ENCODE measurements at regions not wholly inside any gene's neighbourhood (a gene's known extent, or its start where the extent isn't known, plus 50 kb on each side); places are given as distances from the start of the nearest gene placed in this dataset.
A peak's percentile ranks its signal among the peaks of the same experiment; 100 is the strongest.
"Not testable (repeated sequence)": the region's sequence is repeated elsewhere in the genome, so short reads cannot be mapped to it uniquely, and the experiment has no call there.

DNA sequence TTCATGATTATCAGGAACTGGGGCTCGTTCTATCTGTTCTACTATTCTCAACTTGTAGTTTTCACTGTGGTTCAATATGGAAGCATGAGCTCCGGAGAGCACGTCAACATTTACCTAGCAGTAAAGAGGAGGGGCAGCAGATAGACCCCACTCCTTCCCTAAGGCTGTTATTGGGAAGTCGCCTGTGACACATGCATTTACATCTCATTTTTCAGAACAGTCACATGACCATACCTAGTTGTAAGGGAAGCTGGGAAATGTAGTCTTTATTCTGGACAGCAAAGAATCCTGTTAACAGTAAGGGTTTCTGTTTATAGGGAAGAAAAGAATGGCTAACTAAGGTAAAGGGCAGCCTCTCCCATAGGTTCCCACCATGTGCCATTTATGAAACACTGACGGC, 158.3 kb downstream of the ZFP64 start:
- Histone ChIP-seq H3K4me3 (no peak overlapping the region), H3K4me1 (peaks cover 0 to 17% (median 4%) of the 10 kb centered on the region in 4 donors), H3K27ac (no peak overlapping the region), H3K36me3 (no peaks in the 10 kb centered on the region), H3K27me3 (no peaks in the 10 kb centered on the region), H3K9me3 (no peaks in the 10 kb centered on the region)
- intact Hi-C loops (cut with DNase I; ENCODE audit: low total_unique reads) (no loop called here), in situ Hi-C loops (cut with MboI; ENCODE audit: low pct_ligation_motif_present in 1 of 4, low pct_unique_long_range_greater_than_20kb in 1 of 4, low sequenced_read_pairs in 3 of 4) (no loop called here)
- DNase-seq: no peak
- TF ChIP-seq, protein P1, sequence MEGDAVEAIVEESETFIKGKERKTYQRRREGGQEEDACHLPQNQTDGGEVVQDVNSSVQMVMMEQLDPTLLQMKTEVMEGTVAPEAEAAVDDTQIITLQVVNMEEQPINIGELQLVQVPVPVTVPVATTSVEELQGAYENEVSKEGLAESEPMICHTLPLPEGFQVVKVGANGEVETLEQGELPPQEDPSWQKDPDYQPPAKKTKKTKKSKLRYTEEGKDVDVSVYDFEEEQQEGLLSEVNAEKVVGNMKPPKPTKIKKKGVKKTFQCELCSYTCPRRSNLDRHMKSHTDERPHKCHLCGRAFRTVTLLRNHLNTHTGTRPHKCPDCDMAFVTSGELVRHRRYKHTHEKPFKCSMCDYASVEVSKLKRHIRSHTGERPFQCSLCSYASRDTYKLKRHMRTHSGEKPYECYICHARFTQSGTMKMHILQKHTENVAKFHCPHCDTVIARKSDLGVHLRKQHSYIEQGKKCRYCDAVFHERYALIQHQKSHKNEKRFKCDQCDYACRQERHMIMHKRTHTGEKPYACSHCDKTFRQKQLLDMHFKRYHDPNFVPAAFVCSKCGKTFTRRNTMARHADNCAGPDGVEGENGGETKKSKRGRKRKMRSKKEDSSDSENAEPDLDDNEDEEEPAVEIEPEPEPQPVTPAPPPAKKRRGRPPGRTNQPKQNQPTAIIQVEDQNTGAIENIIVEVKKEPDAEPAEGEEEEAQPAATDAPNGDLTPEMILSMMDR (IDR thresholded peaks at IDR 0.05): no peak
- TF ChIP-seq POLR2A (IDR thresholded peaks at IDR 0.05) (no peak), POLR2AphosphoS5 (IDR thresholded peaks at IDR 0.05) (no peak), EP300 (IDR thresholded peaks at IDR 0.05; ENCODE audit: low read depth) (no peak)
- 78 to 91% methylated on average over 5 of the region's 5 CpGs for WGBS, 2 donors (ENCODE audit: low coverage in 1 of 2)

DNA sequence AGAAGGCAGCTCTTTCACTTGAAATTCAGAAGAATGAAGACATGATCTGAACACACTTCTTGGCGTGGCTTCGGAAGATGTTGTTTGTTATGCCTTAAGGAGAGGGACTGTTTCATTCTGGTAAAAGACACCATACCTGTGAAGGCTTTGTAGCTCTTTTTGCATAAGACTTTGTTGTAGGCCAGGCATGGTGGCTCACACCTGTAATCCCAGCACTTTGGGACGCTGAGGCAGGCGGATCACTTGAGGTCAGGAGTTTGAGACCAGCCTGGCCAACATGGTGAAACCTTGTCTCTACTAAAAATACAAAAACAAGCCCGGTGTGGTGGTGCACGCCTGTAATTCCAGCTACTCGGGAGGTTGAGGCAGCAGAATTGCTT, 159.3 kb downstream of the ZFP64 start:
- H3K9me3 ChIP-seq; DNase-seq; intact Hi-C loops (cut with DNase I; ENCODE audit: low total_unique reads); in situ Hi-C loops (cut with MboI; ENCODE audit: low pct_ligation_motif_present in 1 of 4, low pct_unique_long_range_greater_than_20kb in 1 of 4, low sequenced_read_pairs in 3 of 4); H3K27me3 ChIP-seq; H3K36me3 ChIP-seq; H3K4me3 ChIP-seq: not testable (repeated sequence)
- 40 to 76% methylated on average over 1 to 7 of the region's 7 CpGs for WGBS, 2 donors (ENCODE audit: low coverage in 1 of 2)
- Histone ChIP-seq H3K27ac (peak overlapping the region in 2 of 4 donors; percentile 4 to 22), H3K4me1 (peaks cover 0 to 17% (median 4%) of the 10 kb centered on the region in 4 donors)

DNA sequence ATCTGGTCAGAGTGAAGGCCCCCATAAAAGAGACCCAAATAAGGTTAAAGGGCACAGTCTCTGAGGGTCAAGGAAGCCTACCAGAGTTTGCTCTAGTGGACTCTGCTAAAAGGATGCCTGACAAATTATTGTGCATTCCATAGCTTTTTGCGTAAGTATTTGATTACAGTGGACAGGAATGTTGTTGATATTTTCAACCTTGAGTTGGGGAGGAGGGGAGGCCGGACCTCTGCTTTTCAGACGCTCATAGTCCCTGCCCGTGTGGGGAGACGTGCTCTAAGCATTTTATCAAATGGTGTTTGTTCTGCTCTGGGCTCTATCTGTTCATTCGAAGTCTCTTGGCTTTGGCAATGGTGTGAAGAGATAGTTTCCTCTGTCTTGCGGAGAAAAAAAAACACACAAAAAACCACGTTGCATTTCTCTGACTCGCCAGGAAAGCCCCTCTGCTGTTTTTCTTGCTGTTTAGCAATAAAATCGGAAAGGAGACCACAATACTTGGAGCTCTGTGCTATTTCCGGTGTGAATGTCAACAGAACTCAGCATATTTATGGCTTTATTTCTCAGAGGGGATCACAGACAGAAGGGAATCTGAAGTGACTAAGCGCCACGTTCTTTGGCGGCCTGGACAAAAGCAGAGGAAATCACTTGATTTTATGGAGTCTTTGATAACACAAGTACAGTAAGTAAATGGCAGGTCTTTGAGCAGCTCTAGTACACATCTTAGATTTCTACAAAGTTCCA, 159.8 kb downstream of the ZFP64 start:
- 14 to 17% methylated on average over 12 to 14 of the region's 14 CpGs for WGBS, 2 donors (ENCODE audit: low coverage in 1 of 2)
- Histone ChIP-seq H3K9me3 (no peaks in the 10 kb centered on the region), H3K4me3 (no peak overlapping the region), H3K27ac (peak overlapping the region in 3 of 4 donors; percentile 4 to 22 (median 15)), H3K4me1 (peaks cover 0 to 17% (median 4%) of the 10 kb centered on the region in 4 donors), H3K36me3 (no peaks in the 10 kb centered on the region), H3K27me3 (no peaks in the 10 kb centered on the region)
- peak; percentile 38 for DNase-seq
- in situ Hi-C loops (cut with MboI; ENCODE audit: low pct_ligation_motif_present in 1 of 4, low pct_unique_long_range_greater_than_20kb in 1 of 4, low sequenced_read_pairs in 3 of 4) (no loop called here), intact Hi-C loops (cut with DNase I; ENCODE audit: low total_unique reads) (no loop called here)
- TF ChIP-seq EP300 (IDR thresholded peaks at IDR 0.05; ENCODE audit: low read depth) (no peak), POLR2AphosphoS5 (IDR thresholded peaks at IDR 0.05) (no peak), POLR2A (IDR thresholded peaks at IDR 0.05) (no peak)
- TF ChIP-seq, protein P1 (IDR thresholded peaks at IDR 0.05): no peak

DNA sequence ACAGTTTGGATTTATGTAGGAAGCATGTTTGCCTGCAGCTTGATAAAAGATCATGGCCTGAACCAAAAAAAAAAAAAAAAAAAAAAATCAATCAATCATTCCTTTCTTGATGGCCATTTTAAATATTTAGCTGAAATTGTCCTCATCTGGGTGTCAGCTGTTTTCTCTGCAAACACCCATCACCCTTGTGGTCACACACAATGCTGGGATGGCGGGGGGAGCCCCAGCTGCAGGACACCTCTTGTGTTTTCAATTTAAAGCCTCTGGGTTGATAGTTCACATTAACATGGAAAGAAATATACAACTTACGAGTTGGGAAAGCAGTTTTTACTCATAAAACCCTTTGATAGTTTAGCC, 160.4 kb downstream of the ZFP64 start:
- TF ChIP-seq, protein P1 (IDR thresholded peaks at IDR 0.05): no peak
- TF ChIP-seq POLR2A (IDR thresholded peaks at IDR 0.05) (no peak), EP300 (IDR thresholded peaks at IDR 0.05; ENCODE audit: low read depth) (no peak)
- intact Hi-C loops (cut with DNase I; ENCODE audit: low total_unique reads): no loop called here
- H3K9me3 ChIP-seq: no peaks in the 10 kb centered on the region

DNA sequence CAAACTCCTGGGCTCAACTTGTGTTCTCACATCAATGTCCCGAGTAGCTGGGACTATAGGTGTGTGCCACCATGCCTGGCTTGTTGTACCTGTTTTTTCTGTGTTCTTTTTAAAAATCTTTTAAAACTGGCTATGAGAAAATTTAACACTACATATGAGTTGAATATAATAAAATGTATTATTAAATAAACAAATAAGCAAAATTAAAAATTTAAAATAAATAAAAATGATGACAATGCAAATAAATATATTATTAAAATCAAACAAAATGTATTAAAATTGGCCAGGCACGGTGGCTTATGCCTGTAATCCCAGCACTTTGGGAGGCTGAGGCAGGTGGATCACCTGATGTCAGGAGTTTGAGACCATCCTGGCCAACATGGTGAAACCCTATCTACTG, 162.4 kb downstream of the ZFP64 start:
- H3K27ac ChIP-seq; in situ Hi-C loops (cut with MboI; ENCODE audit: low pct_ligation_motif_present in 1 of 4, low pct_unique_long_range_greater_than_20kb in 1 of 4, low sequenced_read_pairs in 3 of 4); H3K9me3 ChIP-seq; intact Hi-C loops (cut with DNase I; ENCODE audit: low total_unique reads); DNase-seq; H3K4me3 ChIP-seq; H3K27me3 ChIP-seq; H3K36me3 ChIP-seq: not testable (repeated sequence)
- H3K4me1 ChIP-seq: peaks cover 0 to 17% (median 4%) of the 10 kb centered on the region in 4 donors
- 88 to 89% methylated on average over 2 of the region's 2 CpGs for WGBS, 2 donors (ENCODE audit: low coverage in 1 of 2)

More for the DNA sequence above, 160.4 kb downstream of the ZFP64 start:
- peaks cover 0 to 17% (median 4%) of the 10 kb centered on the region in 4 donors for H3K4me1 ChIP-seq
- in situ Hi-C loops (cut with MboI; ENCODE audit: low pct_ligation_motif_present in 1 of 4, low pct_unique_long_range_greater_than_20kb in 1 of 4, low sequenced_read_pairs in 3 of 4): no loop called here
- H3K36me3 ChIP-seq: no peaks in the 10 kb centered on the region
- no peak for DNase-seq
- 53 to 62% methylated on average over 2 of the region's 2 CpGs for WGBS, 2 donors (ENCODE audit: low coverage in 1 of 2)
- H3K27ac ChIP-seq: peak overlapping the region in 2 of 4 donors; percentile 4 to 22
- H3K4me3 ChIP-seq: no peak overlapping the region
- H3K27me3 ChIP-seq: no peaks in the 10 kb centered on the region

All from transverse colon (tissue), 4 donors.